Dedifferentiated amniotic fluid mesenchymal stem cell (primary cell): ENCODE measurements at regions not wholly inside any gene's neighbourhood (a gene's known extent, or its start where the extent isn't known, plus 50 kb on each side); places are given as distances from the start of the nearest gene placed in this dataset.
A peak's percentile ranks its signal among the peaks of the same experiment; 100 is the strongest.
"Not testable (repeated sequence)": the region's sequence is repeated elsewhere in the genome, so short reads cannot be mapped to it uniquely, and the experiment has no call there.

ENCODE experiments used
- DNase-seq: peaks from one replicate; pipeline ENCODE4 v3.0.0-alpha.2; 2016; ENCODE audit errors: extremely low spot score

DNA sequence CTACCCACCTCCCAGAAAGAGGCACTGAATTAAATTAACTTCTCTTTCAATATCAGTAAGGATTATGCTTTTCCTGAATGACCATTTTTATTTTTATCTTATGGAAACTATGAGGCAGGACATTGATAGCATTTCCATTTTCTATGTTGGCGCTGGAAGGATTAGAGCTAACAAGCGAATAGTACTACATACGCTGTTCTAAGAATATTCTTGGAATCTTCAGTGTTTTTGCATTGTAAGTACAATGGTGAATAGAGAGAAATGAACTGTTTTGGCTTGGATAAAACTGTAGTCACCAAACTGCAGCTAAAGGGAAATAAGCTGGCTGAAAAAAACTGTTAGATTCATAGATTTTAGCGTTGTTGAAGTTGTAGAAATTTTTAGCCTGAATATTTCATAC lies 779.0 kb upstream of the ADGRL4 start:
- DNase-seq = no peak

DNA sequence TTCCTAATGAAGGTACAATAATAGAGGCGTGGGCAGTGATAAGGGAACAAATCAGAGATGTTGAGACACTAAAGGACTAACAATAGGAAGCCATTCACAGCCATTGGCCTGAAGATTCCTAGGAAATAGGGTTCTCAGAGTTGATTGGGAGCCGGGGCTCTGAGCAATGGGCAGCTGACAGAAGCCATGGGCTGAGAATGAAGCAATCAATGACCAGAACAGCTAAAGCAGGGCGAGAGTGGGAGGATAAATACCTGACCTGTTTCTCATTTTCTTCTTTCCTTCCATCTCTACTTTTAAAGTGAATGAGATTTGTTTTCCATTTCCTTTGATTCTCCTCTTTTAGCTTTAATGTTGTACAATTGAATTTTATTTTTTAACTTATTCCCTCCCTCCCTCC lies 774.7 kb upstream of the ADGRL4 start:
- no peak for DNase-seq

DNA sequence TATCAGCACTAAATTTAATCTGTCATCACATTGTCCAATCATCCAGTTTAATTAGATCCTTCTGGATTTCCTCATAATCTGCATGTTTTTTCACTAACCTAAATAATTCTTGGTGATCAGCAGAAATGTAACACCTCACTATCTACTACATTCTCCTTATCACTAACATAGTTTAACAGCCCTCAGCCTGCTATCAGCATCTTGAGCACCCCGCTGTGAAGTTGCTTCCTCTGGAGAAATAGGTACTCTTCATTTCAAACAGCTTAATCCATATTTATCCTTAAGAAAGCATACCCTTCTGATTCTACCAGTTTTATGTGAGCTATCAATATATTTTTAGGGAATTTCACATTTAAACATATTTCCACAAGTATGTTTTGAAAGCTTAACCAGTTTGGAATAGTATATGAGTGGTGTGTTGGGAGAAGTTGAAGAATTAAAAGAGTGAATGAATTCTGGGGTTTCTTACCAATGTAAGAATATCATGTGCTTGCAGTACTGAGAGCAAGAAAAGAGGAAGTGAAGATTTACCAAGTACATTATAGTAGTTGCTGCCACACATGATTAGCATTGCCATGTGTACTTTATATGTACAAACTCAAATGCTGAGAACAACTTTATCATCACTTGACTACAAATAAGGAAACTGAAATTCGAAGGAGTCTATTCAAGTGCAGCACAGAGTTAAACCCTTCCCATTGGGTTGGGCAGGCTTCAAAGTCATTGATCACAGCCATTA lies 771.1 kb upstream of the ADGRL4 start:
- no peak for DNase-seq

- DNase-seq = no peak
These were observed 768.9 kb upstream of the ADGRL4 start for GRCh38 chr1:79775402-79775801.

DNA sequence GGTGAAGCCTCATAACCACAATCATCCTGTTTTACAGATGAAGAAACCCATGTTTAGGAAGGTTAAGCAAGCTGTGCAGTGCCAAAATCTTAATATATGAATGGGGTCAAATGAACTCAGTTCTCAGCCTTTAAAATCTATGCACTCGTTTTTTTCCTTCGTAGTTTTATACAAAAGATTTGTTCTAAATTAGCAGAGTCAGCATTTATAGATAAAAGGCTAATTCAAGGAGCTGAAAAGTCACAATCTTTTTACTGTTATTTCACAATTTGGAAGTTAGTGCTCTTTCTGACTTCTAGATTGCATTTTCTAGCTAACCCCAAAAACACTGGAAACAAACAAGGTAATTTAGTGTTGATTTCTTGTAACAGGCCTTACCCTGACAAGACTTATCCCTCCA lies 766.9 kb upstream of the ADGRL4 start:
- DNase-seq = no peak

DNA sequence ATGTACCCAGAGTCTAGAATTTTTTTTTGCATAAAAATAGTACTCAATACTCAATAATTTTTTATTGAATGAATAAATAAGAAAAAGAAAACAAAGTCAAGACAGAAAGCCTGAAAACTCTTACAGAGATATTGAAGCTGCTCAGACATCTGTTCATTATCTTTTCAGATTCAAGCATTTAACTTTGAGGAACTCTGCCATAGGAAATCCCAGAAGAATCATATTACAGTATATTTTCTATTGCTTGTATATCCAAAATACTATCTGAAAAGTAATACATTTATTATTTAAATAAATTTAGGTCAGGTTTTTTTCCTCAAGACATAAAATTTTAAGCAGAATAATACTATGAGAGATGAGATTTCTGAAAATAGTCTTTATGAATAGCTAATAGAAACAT lies 755.9 kb upstream of the ADGRL4 start:
- DNase-seq = no peak

GRCh38 chr1:79760531-79760930 lies 754.0 kb upstream of the ADGRL4 start:
- no peak for DNase-seq

DNA sequence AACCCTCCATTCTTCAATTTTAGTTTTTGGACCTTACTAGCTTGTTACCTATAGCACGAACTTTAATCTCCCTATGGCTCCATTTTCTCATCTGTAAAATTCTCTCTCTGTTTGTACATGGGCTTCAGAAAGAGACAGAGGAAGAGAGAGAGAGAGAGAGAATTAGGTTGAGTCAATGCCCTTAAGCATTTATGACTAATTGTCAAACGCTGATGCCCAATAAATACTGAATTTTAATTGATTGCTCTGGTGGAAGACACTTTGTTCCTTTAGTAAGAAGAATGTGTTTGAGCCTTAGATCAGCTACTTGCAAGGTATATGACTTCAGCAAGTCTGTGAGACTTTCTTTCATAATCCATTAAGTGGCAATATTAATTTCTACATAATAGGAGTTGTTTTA lies 743.1 kb upstream of the ADGRL4 start:
- no peak for DNase-seq

DNA sequence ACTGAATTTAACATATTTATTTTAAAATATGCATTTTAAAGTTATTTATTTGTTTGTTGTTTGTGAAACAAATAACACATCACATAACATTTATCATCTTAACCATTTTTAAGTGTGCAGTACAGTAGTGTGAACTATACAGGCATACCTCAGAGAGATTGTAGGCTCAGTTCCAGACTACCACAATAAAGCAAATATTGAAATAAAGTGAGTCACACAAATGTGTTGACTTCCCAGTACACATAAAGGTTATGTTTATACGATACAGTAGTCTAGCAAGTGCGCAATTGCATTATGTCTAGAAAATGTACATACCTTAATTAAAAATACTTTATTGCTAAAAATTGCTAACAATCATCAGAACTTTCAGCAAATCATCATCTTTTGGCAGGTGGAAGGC lies 739.4 kb upstream of the ADGRL4 start:
- no peak for DNase-seq

GRCh38 chr1:79744746-79745145 lies 738.2 kb upstream of the ADGRL4 start:
- DNase-seq = no peak

DNA sequence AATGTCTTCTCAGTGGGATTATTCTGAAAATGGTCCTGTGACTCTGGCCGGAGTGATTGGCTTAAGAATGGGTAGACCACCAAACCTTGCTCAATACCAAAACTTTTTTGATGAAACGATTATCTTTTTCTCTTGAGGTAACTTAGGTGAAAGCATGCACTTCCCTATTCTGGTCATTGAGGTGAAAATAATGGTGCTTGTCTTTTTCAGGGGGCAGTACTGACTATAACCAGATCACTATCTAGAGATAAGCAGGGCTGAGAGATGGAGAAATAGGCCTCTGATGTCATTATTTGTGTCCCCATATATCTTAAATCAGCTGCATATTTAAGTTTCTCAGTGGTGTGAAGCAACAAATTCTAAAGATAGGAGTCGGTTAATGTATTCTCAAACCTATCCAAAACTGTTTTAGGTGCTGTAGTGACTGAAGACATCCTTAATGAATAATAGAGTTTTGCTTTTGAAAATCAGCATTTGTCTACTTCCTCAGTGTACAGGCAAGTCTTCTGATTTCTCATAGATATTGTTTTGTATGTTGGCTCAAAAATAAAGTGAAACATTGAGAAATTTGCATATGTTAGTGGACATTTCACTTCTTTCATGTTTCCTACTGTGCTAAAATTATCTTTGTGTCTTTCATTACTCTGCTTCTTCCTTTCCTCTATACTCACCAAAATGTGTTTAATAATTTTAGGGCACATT lies 735.3 kb upstream of the ADGRL4 start:
- DNase-seq = no peak

- no peak for DNase-seq
These were observed 731.6 kb upstream of the ADGRL4 start for GRCh38 chr1:79738101-79738500.

- no peak for DNase-seq
These were observed 730.7 kb upstream of the ADGRL4 start for GRCh38 chr1:79737193-79737592.

- no peak for DNase-seq
These were observed 726.4 kb upstream of the ADGRL4 start for GRCh38 chr1:79732950-79733349.

DNA sequence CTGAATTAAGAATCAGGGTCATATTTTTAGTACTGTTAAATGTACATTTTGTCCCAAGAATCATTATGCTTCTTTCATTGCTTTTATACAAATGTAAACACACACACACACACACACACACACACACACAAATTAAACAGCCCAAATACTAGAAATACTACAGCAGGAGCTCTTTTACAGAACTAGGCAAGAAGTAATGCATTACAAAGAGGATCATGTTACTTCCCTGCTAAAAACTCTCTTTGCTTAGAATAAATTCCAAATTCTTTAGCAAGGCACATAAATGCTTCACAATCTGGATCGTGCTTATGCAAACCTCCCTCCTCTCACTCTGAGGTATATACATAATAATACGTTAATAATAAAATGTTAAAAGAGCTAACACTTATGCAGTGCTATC lies 720.4 kb upstream of the ADGRL4 start:
- DNase-seq = peak; percentile 43

- DNase-seq = no peak
These were observed 719.8 kb upstream of the ADGRL4 start for GRCh38 chr1:79726321-79726720.

DNA sequence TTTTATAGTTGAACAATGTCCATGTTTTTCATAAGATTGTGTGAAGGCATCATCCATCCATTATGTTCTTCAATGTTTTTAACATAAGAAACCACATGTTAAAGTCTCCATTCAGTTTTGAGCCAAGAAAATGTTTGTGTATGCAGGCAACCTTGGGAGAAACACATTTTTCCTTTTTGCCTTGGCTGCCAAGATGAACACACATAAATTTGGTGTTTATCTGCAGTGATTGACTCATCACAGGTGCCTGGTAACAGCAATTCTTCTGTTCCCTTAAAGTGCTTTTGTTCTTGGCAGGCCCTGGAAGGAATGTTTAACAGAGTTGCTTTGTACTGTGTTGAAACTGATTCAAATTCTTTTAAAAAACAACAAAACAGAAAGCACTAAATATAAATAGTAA lies 709.9 kb upstream of the ADGRL4 start:
- peak; percentile 34 for DNase-seq

- no peak for DNase-seq
These were observed 708.1 kb upstream of the ADGRL4 start for GRCh38 chr1:79714664-79715063.

- peak; percentile 34 for DNase-seq
These were observed 704.5 kb upstream of the ADGRL4 start for GRCh38 chr1:79711001-79711431.

DNA sequence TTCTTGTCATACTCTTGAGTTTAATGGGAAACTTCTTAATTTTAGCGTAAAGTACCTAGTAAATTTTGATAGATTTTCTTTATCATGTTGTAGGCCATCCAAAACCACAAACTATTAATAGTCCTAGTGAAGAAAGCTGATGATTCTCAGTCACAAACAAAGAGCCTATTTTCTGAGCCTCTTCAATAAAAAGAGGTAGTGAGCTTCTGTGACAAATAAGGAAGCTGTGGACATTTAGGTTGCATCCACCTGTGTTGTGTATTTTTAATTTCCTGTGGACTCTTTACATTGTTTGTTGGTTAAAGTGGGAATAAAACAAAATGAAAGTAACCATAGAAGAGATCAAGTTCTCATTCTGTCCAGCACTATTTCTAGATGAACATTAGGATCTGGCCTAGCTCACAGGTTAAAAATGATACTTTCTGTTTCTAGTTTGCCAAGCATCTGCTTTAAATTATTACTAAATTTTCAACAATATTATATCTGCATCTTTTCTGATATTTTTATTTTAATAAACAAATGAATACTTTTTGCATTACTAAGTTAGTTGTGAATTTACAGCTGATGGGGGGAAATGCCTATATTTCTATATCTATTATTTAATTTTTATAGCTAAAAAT lies 702.2 kb upstream of the ADGRL4 start:
- DNase-seq = no peak

DNA sequence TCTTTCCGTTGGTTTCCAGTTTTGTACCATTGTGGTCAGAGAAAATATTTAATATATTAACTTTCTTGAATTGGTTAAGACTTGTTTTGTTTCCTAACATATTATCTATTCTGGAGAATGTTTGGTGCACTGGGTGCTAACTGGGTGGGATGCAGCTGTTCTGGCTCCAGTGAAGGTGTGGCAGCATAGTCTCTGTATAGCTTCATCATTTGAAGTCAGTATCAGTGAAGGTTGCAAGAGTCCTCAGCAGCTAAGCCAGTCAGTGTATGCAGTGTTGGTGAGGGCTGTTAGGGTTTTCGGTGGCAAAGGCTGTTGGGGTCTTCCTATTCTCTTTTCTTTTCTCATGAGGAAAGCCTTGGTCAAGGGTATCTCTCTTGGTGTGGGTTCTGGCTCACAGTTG lies 698.7 kb upstream of the ADGRL4 start:
- DNase-seq = no peak

DNA sequence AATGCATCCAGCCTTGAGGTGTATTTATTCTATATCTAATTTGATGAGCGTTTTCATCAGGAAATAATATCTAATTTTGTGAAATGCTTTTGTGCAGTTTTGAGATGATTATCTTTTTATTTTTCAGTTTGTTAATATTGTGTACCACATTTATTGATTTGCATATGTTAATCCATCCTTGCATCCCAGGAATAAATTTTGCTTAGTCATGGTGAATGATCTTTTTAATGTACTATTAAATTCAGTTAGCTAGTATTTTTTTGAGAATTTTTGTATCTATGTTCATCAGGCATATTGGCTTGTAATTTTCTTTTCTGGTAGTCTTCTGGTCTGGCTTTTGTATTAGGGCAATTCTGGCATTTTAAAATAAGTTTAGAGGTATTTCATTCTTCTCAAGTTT lies 697.5 kb upstream of the ADGRL4 start:
- no peak for DNase-seq

- DNase-seq = not testable (repeated sequence)
These were observed 695.9 kb upstream of the ADGRL4 start for GRCh38 chr1:79702336-79702999.
